Keratinocyte (primary cell): ENCODE measurements at regions not wholly inside any gene's neighbourhood (a gene's known extent, or its start where the extent isn't known, plus 50 kb on each side); places are given as distances from the start of the nearest gene placed in this dataset.

Experiments used
- DNase-seq: peaks from one replicate; pipeline ENCODE4 v3.0.0-alpha.2; 2011; ENCODE audit warnings: low read depth, missing footprints, low spot score
- FAIRE-seq: peaks from 2 replicates; lab custom pipeline; 2011; peaks lifted over from hg19 to GRCh38; lab: Jason Lieb, UNC
- H2AFZ ChIP-seq: 2 replicates; pipeline ENCODE4 v1.6.0; 2012; ENCODE audit warnings: low read length, control low read depth, inconsistent platforms; ENCODE audit not compliant: control insufficient read depth
- H3K27ac ChIP-seq: 2 replicates; pipeline ENCODE4 v1.5.1; 2011; ENCODE audit warnings: low read length; ENCODE audit not compliant: control insufficient read depth, insufficient read depth
- H3K27me3 ChIP-seq: 3 replicates; pipeline ENCODE4 v1.6.0; 2011; ENCODE audit warnings: low read length; ENCODE audit not compliant: control insufficient read depth, insufficient read depth; ENCODE audit errors: extremely low read depth
- H3K36me3 ChIP-seq, 2 experiments: 2 replicates in 1 of 2; 3 replicates in 1 of 2; pipeline ENCODE4 v1.5.1; 2011; ENCODE audit warnings: low read length in 2 of 2, mild to moderate bottlenecking in 1 of 2; ENCODE audit not compliant: control insufficient read depth in 2 of 2, insufficient read depth in 2 of 2; ENCODE audit errors: extremely low read depth in 1 of 2
- H3K4me1 ChIP-seq: 3 replicates; pipeline ENCODE4 v1.5.1; 2011; ENCODE audit warnings: low read length; ENCODE audit not compliant: control insufficient read depth, insufficient read depth; ENCODE audit errors: extremely low read depth
- H3K4me2 ChIP-seq: 3 replicates; pipeline ENCODE4 v1.6.0; 2011; ENCODE audit warnings: low read depth, low read length; ENCODE audit not compliant: control insufficient read depth, insufficient read depth; ENCODE audit errors: extremely low read depth
- H3K4me3 ChIP-seq, 3 experiments: fragments of 200-600 bp in 1 of 3; sonication (generic) in 1 of 3; 2 replicates in 2 of 3; 3 replicates in 1 of 3; pipeline ENCODE4 v1.5.1; 2011 to 2016; ENCODE audit warnings: low read length in 3 of 3, mild to moderate bottlenecking in 3 of 3, control low read depth in 2 of 3, inconsistent platforms in 1 of 3, low read depth in 1 of 3, mixed read lengths in 1 of 3, mixed run types in 1 of 3, moderate library complexity in 1 of 3; ENCODE audit not compliant: control insufficient read depth in 2 of 3, insufficient read depth in 2 of 3; ENCODE audit errors: extremely low read depth in 1 of 3
- H3K79me2 ChIP-seq: 2 replicates; pipeline ENCODE4 v1.6.0; 2012; ENCODE audit warnings: low read length; ENCODE audit not compliant: control insufficient read depth, insufficient read depth
- H3K9ac ChIP-seq: 3 replicates; pipeline ENCODE4 v1.6.0; 2011; ENCODE audit warnings: low read length; ENCODE audit not compliant: control insufficient read depth, insufficient read depth; ENCODE audit errors: extremely low read depth
- H3K9me1 ChIP-seq: 3 replicates; pipeline ENCODE4 v1.6.0; 2011; ENCODE audit warnings: low read length; ENCODE audit not compliant: control insufficient read depth, insufficient read depth; ENCODE audit errors: extremely low read depth
- H3K9me3 ChIP-seq: 2 replicates; pipeline ENCODE4 v1.5.1; 2012; ENCODE audit warnings: low read depth, low read length; ENCODE audit not compliant: control insufficient read depth
- H4K20me1 ChIP-seq: 3 replicates; pipeline ENCODE4 v1.6.0; 2011; ENCODE audit warnings: low read length; ENCODE audit not compliant: control insufficient read depth, insufficient read depth; ENCODE audit errors: extremely low read depth
- EZH2 ChIP-seq: IDR thresholded peaks from one replicate; pipeline ENCODE4 v1.6.1; 2012; ENCODE audit warnings: inconsistent platforms, mild to moderate bottlenecking, low read length, moderate library complexity
- dilution Hi-C: fragments of 300-500 bp; cut with MboI; formaldehyde crosslinking; loops from one replicate; pipeline ENCODE4 v1.7.0; 2020; ENCODE audit warnings: low sequenced_read_pairs; ENCODE audit not compliant: extremely low pct_ligation_motif_present
- TF ChIP-seq, protein P1 (sequence below), 3 experiments: IDR thresholded peaks in 1 of 3; conservative IDR thresholded peaks in 1 of 3; optimal IDR thresholded peaks in 1 of 3; 2 replicates in 2 of 3; 3 replicates in 1 of 3; pipeline versions ENCODE3 to v1.5.1; 2011; ENCODE audit warnings: low read length in 3 of 3, mild to moderate bottlenecking in 3 of 3, moderate library complexity in 2 of 3, control low read depth in 1 of 3, inconsistent platforms in 1 of 3; ENCODE audit not compliant: insufficient read depth in 2 of 3; ENCODE audit errors: extremely low read depth in 1 of 3

DNA sequence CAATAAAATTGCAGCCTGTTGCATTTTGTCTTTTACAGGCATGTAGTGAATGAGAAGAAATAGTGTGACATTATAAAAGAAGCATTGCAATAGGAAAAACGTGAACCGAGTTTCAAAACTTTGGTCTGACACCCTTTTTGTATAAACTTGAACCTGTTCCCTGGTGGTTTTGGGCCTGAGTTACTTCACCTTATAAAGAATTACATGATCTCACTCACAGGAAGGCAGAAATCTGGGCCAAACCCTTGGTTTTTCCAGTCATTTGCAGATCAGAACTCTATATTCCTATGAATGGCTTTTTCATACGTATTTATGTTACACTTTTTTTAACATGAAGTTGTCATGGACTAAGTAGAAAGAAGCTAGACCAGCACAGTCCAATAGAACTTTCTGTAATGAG is 138.5 kb upstream of the FLRT2 start:
- Histone ChIP-seq H3K9me1 (no peaks in the 10 kb centered on the region), H3K9ac (no peak overlapping the region), H4K20me1 (no peaks in the 10 kb centered on the region), H3K4me2 (no peak overlapping the region), H3K9me3 (no peaks in the 10 kb centered on the region), H3K27ac (no peak overlapping the region), H3K36me3 (no peaks in the 10 kb centered on the region), H3K4me1 (no peaks in the 10 kb centered on the region), H3K79me2 (no peaks in the 10 kb centered on the region), H3K4me3 (no peak overlapping the region), H2AFZ (no peak overlapping the region), H3K27me3 (no peaks in the 10 kb centered on the region)
- DNase-seq (no peak), FAIRE-seq (no peak)
- dilution Hi-C loops = no loop called here
- no peak for TF ChIP-seq EZH2
- TF ChIP-seq, protein P1, sequence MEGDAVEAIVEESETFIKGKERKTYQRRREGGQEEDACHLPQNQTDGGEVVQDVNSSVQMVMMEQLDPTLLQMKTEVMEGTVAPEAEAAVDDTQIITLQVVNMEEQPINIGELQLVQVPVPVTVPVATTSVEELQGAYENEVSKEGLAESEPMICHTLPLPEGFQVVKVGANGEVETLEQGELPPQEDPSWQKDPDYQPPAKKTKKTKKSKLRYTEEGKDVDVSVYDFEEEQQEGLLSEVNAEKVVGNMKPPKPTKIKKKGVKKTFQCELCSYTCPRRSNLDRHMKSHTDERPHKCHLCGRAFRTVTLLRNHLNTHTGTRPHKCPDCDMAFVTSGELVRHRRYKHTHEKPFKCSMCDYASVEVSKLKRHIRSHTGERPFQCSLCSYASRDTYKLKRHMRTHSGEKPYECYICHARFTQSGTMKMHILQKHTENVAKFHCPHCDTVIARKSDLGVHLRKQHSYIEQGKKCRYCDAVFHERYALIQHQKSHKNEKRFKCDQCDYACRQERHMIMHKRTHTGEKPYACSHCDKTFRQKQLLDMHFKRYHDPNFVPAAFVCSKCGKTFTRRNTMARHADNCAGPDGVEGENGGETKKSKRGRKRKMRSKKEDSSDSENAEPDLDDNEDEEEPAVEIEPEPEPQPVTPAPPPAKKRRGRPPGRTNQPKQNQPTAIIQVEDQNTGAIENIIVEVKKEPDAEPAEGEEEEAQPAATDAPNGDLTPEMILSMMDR (optimal IDR thresholded peaks at IDR 0.05 in 1 of 3, IDR thresholded peaks at IDR 0.05 in 1 of 3, conservative IDR thresholded peaks at IDR 0.05 in 1 of 3; ENCODE audit: extremely low read depth in 1 of 3, insufficient read depth in 2 of 3, low read length in 3 of 3) = no peak

GRCh38 chr14:85391892-85392291 is 138.1 kb upstream of the FLRT2 start:
- H3K9me3 ChIP-seq = no peaks in the 10 kb centered on the region
- no peaks in the 10 kb centered on the region for H3K79me2 ChIP-seq
- H3K9me1 ChIP-seq = no peaks in the 10 kb centered on the region
- H2AFZ ChIP-seq = no peak overlapping the region
- FAIRE-seq (no peak), DNase-seq (no peak)
- H3K9ac ChIP-seq = no peak overlapping the region
- H3K4me1 ChIP-seq = no peaks in the 10 kb centered on the region
- dilution Hi-C loops = no loop called here
- no peak overlapping the region for H3K27ac ChIP-seq
- TF ChIP-seq, protein P1 (optimal IDR thresholded peaks at IDR 0.05 in 1 of 3, IDR thresholded peaks at IDR 0.05 in 1 of 3, conservative IDR thresholded peaks at IDR 0.05 in 1 of 3; ENCODE audit: extremely low read depth in 1 of 3, insufficient read depth in 2 of 3, low read length in 3 of 3) = no peak
- TF ChIP-seq EZH2 = no peak
- no peak overlapping the region for H3K4me2 ChIP-seq
- H3K27me3 ChIP-seq = no peaks in the 10 kb centered on the region
- H4K20me1 ChIP-seq = no peaks in the 10 kb centered on the region
- H3K4me3 ChIP-seq = no peak overlapping the region
- no peaks in the 10 kb centered on the region for H3K36me3 ChIP-seq
